HG03108 (cell line): ENCODE measurements at regions not wholly inside any gene's neighbourhood (a gene's known extent, or its start where the extent isn't known, plus 50 kb on each side); places are given as distances from the start of the nearest gene placed in this dataset.
"Not testable (repeated sequence)": the region's sequence is repeated elsewhere in the genome, so short reads cannot be mapped to it uniquely, and the experiment has no call there.

Experiments
- ATAC-seq: cut with Tn5 transposase; IDR thresholded peaks from one replicate; pipeline ENCODE4 v1.9.1; 2021; ENCODE audit warnings: moderate library complexity; ENCODE audit not compliant: unreplicated experiment

DNA sequence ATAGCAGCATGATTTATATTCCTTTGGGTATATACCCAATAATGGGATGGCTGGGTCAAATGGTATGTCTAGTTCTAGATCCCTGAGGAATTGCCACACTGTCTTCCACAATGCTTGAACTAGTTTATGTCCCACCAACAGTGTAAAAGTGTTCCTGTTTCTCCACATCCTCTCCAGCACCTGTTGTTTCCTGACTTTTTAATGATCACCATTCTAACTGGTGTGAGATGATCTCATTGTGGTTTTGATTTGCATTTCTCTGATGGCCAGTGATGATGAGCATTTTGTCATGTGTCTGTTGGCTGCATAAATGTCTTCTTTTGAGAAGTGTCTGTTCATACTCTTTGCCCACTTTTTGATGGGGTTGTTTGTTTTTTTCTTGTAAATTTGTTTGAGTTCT is 54.0 kb upstream of the GPR89A start:
- ATAC-seq, result not testable (repeated sequence)

DNA sequence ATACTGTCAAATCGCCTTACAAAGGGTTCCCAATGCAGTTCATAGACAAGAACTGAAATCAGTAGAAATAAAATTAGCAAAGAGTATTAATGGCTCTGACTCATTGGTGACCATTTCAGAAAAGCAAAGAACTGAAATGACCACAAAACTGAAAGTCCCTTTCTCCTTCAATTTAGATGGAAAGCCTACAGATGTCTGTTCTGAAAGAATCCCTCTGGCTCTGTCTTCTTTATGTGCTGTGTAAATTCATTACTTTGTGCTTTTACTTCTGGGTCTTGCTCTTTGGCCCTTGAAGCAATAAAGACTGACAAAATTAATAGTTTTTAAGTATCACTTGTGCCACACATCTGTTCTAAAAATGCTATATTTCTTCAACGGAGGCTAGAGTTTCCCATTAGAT is 62.7 kb upstream of the GPR89A start:
- ATAC-seq, result no peak

DNA sequence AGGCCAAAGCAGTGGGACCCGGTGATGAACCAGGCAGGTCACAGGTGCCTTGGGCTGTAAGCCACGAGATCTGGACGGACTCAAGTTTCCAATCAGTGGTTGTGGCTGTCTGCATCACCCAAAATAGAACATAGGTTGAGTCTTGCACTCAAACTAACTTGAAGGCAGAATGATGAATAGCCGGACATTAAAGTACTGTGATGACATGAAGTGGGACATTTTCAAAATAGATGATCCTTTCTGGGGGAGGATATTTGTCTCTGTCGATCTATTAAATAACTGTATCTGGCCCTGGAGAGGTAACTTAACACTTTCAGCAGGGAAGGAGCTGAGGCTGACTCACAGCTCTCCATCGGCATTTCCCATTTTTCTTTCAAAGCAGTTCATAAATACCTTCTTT is 66.1 kb upstream of the GPR89A start:
- ATAC-seq, result not testable (repeated sequence)

DNA sequence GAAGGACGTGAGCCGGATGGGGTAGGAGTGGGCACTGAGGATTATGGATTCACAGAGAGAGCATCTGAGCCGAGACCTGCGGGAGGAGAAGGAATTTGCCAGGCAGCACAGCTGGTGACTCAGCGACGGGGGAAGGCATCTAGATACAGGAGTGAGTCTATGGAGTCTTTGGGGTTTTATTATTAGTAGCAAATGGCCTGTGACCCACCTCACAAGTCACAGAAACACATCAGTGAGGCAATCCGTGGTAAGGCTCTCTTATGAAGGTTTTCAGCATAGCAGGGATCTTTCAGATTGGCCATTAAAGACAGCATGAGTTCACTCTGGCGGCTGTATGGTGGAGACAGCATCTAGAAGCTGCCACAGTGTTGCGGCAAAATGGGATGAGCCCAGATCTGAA is 66.5 kb upstream of the GPR89A start:
- not testable (repeated sequence) for ATAC-seq

DNA sequence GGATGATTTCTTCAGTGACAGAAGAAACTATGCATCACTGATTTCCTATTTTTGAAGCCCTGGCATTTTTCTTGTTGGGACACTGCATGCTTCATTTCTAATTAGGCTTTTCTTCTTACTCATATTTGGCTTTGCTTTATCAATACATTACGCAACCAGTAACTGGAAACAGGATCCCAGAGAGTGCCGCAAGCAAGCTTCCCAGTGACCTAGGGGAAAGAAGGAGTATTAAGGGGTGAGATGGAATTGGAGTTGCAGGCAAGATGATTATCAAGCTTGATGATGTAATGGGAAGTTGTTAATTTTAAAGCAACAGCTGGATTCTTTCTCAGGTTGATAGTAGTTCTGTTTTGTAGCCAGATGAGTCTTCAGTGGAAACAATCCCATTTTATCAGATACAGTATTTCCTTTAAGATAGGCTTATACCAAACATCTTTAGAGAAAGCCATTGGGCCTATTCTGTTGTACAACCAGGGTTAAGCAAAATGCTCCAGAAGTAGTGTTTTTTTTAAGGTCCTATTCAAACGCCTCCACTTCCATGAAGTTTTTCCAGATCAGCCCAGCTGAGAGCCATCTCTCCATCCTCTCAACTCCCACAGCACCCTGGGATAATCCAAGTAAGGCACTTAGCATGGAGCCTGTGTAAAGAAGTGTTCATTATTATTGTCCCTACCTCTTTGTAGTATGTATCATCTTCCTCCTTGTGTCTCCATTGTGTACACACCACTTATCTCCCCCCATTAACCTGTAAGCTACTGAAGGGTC is 69.5 kb upstream of the GPR89A start:
- not testable (repeated sequence) for ATAC-seq

DNA sequence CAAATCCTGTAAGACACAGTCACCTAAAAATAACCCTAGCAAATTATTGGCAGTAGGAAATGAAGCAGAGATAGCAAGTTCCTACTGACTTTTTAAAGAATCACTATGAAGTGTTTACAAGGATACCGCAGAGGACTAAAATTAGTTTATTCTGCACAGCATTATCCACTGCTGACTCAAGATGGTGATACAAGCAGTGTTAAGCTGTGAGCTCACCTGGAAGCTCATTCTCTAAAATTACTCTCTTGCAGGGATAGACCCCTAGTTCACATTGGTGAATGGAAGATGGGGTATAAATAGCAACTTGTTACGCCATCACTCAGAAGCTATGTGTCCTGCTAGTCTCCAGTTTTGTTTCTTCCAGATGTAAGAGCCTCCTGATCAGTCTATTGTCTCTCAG is 70.8 kb upstream of the GPR89A start:
- ATAC-seq, result not testable (repeated sequence)

DNA sequence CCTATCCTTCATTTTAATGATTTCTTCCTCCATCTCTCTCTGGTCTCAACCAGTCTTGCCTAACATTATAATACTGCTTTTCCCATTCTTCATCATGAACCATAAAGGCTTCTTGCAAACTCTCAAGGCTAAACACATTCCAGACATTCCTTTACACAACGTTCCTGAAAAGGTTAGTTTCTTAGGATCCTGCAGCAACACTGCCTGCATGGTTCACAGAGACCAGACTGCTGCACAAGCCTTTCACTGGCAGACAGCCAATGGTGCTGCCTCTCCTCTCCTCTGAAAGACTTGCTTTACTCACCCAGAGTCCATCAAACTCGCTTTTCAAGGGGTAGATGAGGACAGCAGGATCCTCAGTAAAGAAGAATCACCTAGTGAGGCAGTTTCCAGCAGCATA is 72.3 kb upstream of the GPR89A start:
- not testable (repeated sequence) for ATAC-seq

DNA sequence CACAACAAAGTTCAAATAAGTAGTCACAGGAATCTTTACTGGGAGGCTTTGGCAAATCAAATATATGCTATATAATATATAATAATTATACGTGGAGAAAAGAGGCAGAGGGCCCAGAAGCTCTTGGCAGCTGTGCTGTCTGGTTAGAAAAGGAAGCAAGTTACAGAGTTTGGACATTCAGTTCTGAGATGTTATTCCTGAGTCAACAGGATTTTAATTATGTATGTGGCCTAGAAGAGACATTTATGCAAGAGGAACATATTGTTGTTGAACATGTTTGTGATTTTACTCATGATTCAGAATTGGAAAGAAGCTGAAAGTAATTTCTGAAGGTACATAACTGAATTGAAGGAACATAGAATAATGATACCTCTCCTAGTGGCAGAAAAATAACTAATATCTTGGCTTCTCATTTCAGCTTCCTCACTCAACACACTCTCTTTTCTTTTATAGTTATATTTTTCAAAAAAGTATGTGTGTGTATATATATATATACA is 79.7 kb upstream of the GPR89A start:
- not testable (repeated sequence) for ATAC-seq

DNA sequence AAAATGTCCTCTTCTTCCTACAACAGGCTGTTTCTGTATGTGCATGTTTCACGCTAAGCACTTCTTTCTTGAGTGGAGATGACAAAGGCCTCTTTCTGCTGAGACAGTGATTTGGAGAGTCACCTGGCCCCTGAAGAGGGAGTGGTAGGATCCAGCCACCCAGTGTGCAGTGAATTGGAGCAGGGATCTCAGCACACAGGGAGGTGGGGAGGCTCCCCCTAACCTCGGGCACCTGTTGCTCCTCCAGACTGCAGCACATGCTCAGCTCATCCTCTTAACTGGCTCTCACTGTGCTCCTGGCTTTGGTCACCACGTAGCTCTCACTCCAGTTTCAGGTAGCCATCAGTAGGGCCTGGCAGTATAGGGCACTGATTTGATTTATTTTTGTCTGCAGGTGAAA is 87.6 kb upstream of the GPR89A start:
- not testable (repeated sequence) for ATAC-seq

DNA sequence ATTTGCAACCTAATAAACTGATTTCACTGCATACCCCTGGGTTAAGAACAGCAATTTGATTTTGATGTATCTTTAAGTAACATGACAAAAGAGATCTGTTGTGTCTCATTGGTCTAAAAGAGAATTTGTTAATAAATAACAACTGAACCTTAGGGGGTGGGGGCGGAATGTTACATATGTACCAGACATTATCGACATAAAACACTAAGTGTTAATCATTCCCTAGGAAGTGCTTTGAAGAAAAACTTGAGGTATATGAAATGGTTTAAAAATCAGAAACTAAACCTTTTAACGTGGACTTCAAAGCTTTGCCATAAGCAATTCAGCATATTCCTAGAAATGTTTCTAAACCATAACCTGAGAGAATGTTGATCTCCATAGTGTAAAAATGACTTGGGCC is 88.5 kb upstream of the GPR89A start:
- ATAC-seq, result not testable (repeated sequence)

DNA sequence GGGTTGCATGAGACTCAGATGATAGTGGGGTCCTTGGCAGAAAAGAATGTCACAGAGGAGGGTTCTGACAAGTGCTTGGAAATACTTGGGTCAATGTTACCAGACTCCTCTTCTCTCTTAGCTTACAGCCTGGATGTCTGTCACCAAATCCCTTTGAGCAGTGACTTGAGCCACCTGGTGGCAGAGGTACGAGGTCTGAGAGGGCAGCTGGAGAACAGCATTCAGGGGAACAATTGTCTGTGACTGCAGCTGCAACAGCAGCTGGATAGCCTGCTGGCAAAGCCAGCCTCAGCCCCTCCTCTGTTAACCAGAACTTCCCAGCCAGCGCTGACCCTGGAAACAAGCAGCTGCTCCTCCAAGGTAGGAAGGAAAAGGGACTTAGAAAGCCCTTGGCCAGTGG is 87.6 kb upstream of the NBPF20 start:
- not testable (repeated sequence) for ATAC-seq

DNA sequence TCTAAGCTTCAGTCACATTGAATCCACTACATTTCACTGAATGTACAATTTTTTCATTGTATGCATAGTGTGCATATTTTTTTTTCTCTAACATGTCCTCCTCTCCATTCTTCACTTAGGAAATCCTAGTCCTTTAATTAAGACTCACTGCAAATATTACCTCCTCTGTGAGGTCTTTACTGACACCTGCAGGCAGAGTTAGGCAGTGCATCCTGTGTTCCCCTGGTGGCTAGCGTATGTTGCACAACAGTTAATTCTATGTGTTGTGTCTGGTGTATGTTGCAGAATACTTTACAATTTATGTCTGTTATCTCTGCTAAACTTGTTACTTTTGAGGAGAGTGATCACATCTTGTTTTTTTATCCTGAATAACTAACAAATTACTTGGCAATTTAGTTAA is 82.7 kb upstream of the NBPF20 start:
- peak; percentile 42 for ATAC-seq

DNA sequence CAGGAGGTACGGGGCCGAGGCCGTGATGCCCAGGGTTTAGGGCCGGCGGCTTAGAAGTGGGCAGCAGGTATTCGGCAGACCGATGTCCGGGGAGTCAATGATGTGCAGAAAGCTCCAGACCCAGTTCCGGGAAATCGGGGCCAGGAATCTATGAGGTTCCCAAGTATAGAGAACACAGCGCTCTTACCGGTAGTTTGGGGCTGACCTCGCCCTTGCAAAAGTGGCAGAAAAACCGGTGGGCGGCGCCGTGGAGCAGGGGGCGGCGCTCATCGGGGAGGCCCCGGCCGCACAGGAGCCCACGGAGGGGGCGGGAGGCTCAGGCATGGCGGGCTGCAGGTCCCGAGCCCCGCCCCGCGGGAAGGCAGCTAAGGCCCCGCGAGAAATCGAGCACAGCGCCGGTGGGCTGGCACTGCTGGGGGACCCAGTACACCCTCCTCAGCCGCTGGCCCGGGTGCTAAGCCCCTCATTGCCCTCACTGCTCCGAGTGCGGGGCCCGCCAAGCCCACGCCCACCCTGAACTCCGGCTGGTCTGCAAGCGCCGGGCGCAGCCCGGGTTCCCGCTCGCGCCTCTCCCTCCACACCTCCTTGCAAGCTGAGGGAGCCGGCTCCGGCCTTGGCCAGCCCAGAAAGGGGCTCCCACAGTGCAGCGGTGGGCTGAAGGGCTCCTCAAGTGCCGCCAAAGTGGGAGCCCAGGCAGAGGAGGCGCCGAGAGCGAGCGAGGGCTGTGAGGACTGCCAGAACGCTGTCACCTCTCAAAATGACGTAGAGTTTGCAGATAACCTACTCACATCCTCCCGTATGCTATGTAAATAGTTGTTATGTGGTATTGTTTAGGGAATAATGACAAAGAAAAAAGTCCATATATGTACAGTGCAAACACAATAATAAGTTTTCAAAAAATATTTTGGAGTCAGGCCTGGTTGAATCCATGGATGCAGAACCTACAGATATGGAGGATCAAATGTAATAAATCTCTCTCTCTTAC is 80.6 kb upstream of the NBPF20 start:
- ATAC-seq, result not testable (repeated sequence)

DNA sequence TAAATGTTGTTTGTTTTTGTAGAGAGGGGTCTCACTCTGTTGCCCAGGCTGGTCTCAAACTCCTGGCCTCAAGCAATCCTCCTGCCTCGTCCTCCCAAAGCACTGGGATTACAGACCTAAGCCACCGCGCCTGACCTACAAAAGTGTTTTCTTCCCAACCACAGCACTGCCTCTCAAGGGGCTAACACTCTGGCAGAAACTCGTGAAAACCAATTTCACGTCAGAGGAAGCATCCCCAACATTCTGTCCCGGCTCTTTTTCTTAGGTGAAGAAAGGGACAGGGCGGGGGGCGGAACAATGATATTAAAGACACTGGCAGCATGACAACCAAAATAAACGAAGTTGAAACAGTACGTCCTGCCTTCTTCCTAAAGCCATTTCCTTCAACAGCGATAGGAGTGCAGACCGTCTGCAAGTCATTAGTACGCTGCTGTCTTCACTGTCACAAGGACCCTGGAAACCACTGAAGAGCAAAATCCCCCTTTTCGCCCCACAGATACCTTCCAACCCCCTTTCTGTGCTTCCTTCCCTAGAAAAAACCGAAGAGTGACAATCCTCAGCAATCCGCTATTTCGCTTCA is 79.5 kb upstream of the NBPF20 start:
- ATAC-seq, result not testable (repeated sequence)

DNA sequence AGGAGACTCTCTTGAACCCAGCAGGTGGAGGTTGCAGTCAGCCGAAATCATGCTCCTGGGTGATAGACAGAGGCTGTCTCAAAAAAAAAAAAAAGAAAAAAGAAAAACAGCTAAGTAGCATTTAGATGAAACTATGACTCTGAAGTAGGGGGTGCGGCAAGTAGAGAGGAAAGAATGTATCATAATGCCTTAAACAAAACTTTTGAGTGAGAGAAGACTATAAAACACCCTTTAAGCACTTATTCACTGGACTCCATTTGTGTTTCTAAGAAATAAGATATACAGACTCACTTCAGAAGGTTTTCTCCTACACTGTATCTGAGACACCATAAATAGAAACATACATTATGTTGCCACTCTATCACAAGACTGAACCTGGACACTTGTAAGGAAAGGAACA is 78.9 kb upstream of the NBPF20 start:
- ATAC-seq, result not testable (repeated sequence)

DNA sequence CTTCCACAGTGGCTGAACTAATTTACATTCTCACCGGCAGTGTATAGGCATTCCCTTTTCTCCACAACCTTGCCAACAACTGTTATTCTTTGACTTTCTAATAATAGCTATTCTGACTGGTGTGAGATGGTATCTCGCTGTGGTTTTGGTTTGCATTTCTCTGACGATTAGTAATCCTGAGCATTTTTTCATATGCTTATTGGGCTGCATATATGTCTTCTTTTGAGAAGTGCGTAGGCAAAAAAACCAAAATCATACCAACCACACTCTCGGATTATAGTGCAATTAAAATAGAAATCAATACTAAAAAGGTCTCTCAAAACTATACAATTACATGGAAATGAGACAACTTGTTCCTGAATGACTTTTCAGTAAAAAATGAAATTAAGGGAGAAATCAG is 74.8 kb upstream of the NBPF20 start:
- not testable (repeated sequence) for ATAC-seq

DNA sequence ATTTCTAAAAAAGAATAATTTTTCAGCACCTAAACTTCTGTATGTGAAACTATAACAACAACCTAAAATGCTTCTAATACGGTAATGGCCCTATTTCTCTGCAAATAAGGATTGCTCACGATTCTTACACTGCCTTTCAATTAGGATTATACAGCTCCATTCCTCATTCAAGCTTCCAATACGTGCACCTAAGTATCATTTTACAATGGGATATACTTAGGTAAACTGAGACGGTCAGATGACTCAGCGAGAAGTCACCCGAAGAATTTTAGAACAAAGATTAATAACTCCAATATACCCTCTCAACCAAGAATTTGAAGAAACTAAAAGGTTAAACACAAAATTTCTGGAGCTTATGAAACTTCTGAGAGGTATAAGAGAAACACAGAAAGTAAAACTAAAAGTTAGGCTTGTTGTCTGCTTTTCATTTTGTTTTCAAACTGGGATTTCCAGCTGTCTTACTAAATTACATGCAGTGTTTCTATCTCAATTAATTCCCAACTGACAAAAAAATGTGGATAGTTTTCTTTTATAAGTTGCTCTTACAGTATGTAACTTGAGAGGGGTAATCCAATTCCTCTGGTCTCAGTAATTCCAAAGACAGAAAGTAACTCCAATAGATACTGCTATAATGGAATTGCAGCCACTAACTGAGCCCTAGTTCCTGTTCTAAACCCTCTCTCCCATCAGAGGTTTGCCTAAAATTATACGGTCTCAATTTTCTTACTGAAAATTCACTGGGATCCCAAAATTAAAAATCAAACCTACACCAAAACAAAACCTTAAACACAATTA is 69.9 kb upstream of the NBPF20 start:
- not testable (repeated sequence) for ATAC-seq

DNA sequence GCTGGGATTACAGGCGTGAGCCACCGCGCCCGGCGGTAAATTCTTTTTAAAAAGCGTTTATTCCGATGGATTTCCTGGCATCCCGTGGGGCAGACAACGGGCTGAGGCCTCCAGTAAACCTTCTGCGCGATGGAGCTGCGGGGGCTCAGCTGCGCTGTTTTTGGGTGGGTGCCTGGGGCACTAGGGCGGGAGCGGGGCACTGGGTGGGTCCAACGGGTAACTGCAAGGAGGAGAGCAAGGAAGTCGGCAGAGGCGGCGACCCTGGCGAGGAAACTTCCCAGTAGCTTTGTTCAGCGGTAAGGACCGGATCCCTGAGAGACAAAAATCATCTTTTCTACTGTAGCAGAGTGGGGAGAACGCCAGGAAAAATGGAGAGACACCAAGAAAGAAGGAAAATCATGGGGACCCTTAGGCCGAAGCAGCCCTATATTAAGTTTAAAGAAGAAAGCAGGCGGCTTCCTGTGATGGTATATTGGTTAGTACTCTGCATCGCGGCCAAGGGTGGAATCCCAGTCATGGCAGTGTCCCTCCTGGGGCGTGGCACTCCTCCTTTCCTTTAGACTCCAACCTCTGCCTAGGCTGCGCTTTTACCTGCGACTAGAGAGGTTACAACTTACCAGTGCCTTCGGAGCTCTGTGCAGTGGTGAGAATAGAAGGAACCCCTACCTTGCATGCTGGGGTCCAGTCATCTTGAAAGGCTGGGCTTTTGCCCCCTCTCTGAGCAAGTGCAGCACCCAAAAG is 63.0 kb upstream of the NBPF20 start:
- ATAC-seq, result not testable (repeated sequence)

DNA sequence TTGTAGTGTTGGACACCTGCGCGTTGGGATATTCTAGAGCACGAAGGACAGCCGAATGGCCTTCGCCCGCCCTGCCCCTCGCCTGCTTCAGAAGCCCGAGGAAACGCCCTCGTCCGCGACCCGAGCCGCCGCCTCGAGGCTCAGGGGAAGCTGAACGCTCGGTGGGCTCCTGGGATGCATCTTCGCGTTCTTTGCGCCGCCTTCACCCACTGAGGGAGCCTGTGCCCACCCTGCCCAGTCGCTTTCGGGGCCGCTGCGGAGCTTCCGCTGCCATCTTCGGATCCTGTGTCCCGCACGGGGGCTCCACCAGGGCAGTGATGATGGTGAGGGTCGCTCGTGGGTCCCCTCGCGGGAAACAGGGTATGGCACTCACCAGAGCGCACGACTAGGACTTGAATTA is 61.8 kb upstream of the NBPF20 start:
- not testable (repeated sequence) for ATAC-seq

DNA sequence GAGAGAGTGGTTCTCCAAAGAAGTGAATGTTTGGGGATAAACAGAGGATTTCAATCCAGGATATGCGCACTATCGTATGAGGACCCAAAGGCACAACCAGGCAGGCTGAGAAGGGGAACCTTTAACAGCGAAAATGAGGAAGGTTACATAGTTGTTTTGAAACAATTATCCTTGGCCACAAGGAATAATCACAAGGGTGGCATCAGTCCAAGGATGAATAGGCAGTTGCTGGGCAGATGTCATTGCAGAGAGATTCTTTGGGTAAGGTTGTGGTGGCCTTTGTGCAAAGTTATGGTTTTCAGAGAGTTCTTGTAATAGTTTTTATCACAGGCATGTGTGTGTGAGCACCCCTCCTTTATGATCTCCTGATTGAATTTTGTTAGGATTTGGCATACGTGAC is 58.9 kb upstream of the NBPF20 start:
- ATAC-seq, result not testable (repeated sequence)
